B cell (primary cell): ENCODE measurements at regions not wholly inside any gene's neighbourhood (a gene's known extent, or its start where the extent isn't known, plus 50 kb on each side); places are given as distances from the start of the nearest gene placed in this dataset.

Source experiments
- ATAC-seq: fragments of 200-7000 bp; cut with Tn5 transposase; one replicate; pipeline ENCODE4 v1.10.0; 2021; ENCODE audit warnings: low read depth, mild to moderate bottlenecking, moderate number of reproducible peaks, moderate library complexity
- CTCF ChIA-PET: fragments of 350-600 bp; sonication (Branson Sonifier 250); formaldehyde crosslinking; loops from one replicate; lab custom pipeline; 2021; ENCODE audit warnings: antibody characterized with exemption, inconsistent platforms; lab: Charles Lee
- POLR2A ChIA-PET: fragments of 350-600 bp; sonication (Branson Sonifier 250); formaldehyde crosslinking; loops from one replicate; lab custom pipeline; 2021; ENCODE audit warnings: antibody characterized with exemption; lab: Charles Lee
- DNase-seq: peaks from one replicate; pipeline ENCODE4 v3.0.0; 2013
- H2AFZ ChIP-seq: 2 replicates; pipeline ENCODE4 v1.6.1; 2012; ENCODE audit warnings: mild to moderate bottlenecking, low read depth, low read length; ENCODE audit not compliant: insufficient read depth, poor library complexity, severe bottlenecking
- H3K27ac ChIP-seq, 2 donors: 1 replicate in 1 of 2; 2 replicates in 1 of 2; pipeline ENCODE4 v1.5.1; 2012 to 2013; ENCODE audit warnings: low read length in 2 of 2, mild to moderate bottlenecking in 2 of 2, moderate library complexity in 1 of 2
- H3K27me3 ChIP-seq, 4 experiments: fragments of 200-600 bp in 1 of 4; sonication (generic) in 1 of 4; replicated peaks in 1 of 4; 1 replicate in 2 of 4; 2 replicates in 2 of 4; pipeline versions ENCODE4 v1.6.1 to v1.7.0; 2013 to 2016; ENCODE audit warnings: low read length in 3 of 4, mild to moderate bottlenecking in 2 of 4, mixed read lengths in 1 of 4, moderate library complexity in 1 of 4; ENCODE audit not compliant: insufficient read depth in 4 of 4, control insufficient read depth in 3 of 4; ENCODE audit errors: control extremely low read depth in 1 of 4
- H3K36me3 ChIP-seq, 2 experiments: replicated peaks in 1 of 2; 1 replicate in 1 of 2; 2 replicates in 1 of 2; pipeline versions ENCODE4 v1.6.1 to v1.7.1; 2013; ENCODE audit warnings: low read length in 1 of 2; ENCODE audit not compliant: insufficient read depth in 2 of 2, control insufficient read depth in 1 of 2; ENCODE audit errors: control extremely low read depth in 1 of 2, extremely low read depth in 1 of 2
- H3K4me1 ChIP-seq, 2 donors: fragments of 200-600 bp in 1 of 2; sonication (generic) in 1 of 2; 1 replicate in 1 of 2; 2 replicates in 1 of 2; pipeline versions ENCODE4 v1.5.1 to v1.6.1; 2013 to 2017; ENCODE audit warnings: low read length in 2 of 2; ENCODE audit not compliant: control insufficient read depth in 2 of 2, insufficient read depth in 2 of 2
- H3K4me2 ChIP-seq: replicated peaks from 2 replicates; pipeline ENCODE3; 2012; ENCODE audit warnings: mild to moderate bottlenecking, low read depth, low read length; ENCODE audit not compliant: poor library complexity, severe bottlenecking
- H3K4me3 ChIP-seq, 5 experiments: fragments of 200-600 bp in 1 of 5; sonication (generic) in 1 of 5; 1 replicate in 3 of 5; 2 replicates in 2 of 5; pipeline versions ENCODE4 v1.5.1 to v1.7.0; 2011 to 2016; ENCODE audit warnings: low read length in 4 of 5, mild to moderate bottlenecking in 4 of 5, low read depth in 2 of 5, control low read depth in 1 of 5, moderate library complexity in 1 of 5; ENCODE audit not compliant: insufficient read depth in 1 of 5; ENCODE audit errors: control extremely low read depth in 1 of 5, extremely low read depth in 1 of 5
- H3K79me2 ChIP-seq: fragments of 200-600 bp; sonication (generic); one replicate; pipeline ENCODE4 v1.6.0; 2016; ENCODE audit warnings: low read length; ENCODE audit not compliant: control insufficient read depth, insufficient read depth
- H3K9ac ChIP-seq: fragments of 200-600 bp; sonication (generic); 2 replicates; pipeline ENCODE4 v1.6.1; 2017; ENCODE audit warnings: mild to moderate bottlenecking, low read length, moderate library complexity
- H3K9me3 ChIP-seq, 3 donors: one replicate each; pipeline versions ENCODE4 v1.6.1 to v1.7.1; 2013; ENCODE audit warnings: low read length in 2 of 3; ENCODE audit not compliant: control insufficient read depth in 2 of 3, insufficient read depth in 1 of 3; ENCODE audit errors: control extremely low read depth in 1 of 3
- H4K20me1 ChIP-seq: 2 replicates; pipeline ENCODE4 v1.6.0; 2012; ENCODE audit warnings: mild to moderate bottlenecking, low read length; ENCODE audit not compliant: insufficient read depth, control insufficient read depth, poor library complexity, severe bottlenecking
- H3K27ac Mint-ChIP-seq: one replicate; pipeline ENCODE4 v1.8.0; 2021; ENCODE audit warnings: mixed read lengths
- H3K27me3 Mint-ChIP-seq: one replicate; pipeline ENCODE4 v1.8.0; 2021; ENCODE audit warnings: mixed read lengths
- H3K4me1 Mint-ChIP-seq: one replicate; pipeline ENCODE4 v1.8.0; 2021; ENCODE audit warnings: mixed read lengths
- H3K4me3 Mint-ChIP-seq: one replicate; pipeline ENCODE4 v1.8.0; 2021; ENCODE audit warnings: mixed read lengths
- H3K9me3 Mint-ChIP-seq: one replicate; pipeline ENCODE4 v1.8.0; 2022; ENCODE audit warnings: mixed read lengths; ENCODE audit not compliant: insufficient read depth
- CTCF ChIP-seq: fragments of 200-600 bp; IDR thresholded peaks from one replicate; pipeline ENCODE4 v1.8.0; 2022; ENCODE audit warnings: antibody characterized with exemption, mild to moderate bottlenecking
- EZH2 ChIP-seq: IDR thresholded peaks from 2 replicates; pipeline ENCODE4 v1.6.1; 2012; ENCODE audit warnings: borderline replicate concordance, low read depth, mild to moderate bottlenecking, moderate library complexity, low read length; ENCODE audit not compliant: insufficient read depth, poor library complexity, severe bottlenecking
- WGBS: methylation state at CpG from one replicate; pipeline ENCODE4 v1.1.5; 2013; ENCODE audit warnings: missing lambda C conversion rate; ENCODE audit not compliant: insufficient coverage; 5-methylcytosine and 5-hydroxymethylcytosine counted together
- intact Hi-C: fragments of 100-400 bp; cut with micrococcal nuclease; formaldehyde crosslinking; loops from one replicate; pipeline ENCODE4 v1.10.0; 2022

DNA sequence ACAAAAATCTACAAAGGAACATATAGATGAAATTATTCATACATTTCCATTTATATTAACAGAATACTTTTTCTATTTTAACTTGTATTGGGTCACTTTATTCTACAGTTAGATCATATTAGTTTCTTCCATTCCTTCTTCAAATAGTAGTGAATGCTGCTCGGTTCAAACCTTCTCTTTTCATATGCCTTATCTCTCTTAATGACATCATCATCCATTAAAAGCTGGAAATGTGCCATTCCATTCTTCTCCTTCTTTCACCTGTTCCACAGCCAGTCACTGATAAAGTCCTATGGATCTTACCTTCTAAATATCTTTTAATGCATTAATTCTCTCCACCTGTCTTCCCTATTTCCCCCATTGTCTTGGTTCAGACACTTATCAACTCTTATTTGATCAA lies 358.0 kb upstream of the POU1F1 start:
- WGBS = no CpG with 5 or more reads among the region's 1 CpG
- Histone ChIP-seq H3K9ac (no peak overlapping the region), H2AFZ (no peak overlapping the region), H3K4me3 (no peak overlapping the region), H3K4me1 (no peaks in the 10 kb centered on the region), H3K27me3 (no peaks in the 10 kb centered on the region), H4K20me1 (no peaks in the 10 kb centered on the region), H3K4me2 (no peak overlapping the region), H3K27ac (no peak overlapping the region), H3K36me3 (no peaks in the 10 kb centered on the region), H3K79me2 (no peaks in the 10 kb centered on the region), H3K9me3 (peaks cover 0 to 4% (median 0%) of the 10 kb centered on the region in 3 donors)
- TF ChIP-seq CTCF (no peak), EZH2 (no peak)
- no peak for DNase-seq
- Mint-ChIP-seq H3K9me3 (no peaks in the 10 kb centered on the region), H3K27me3 (no peaks in the 10 kb centered on the region), H3K4me1 (no peaks in the 10 kb centered on the region), H3K4me3 (no peak overlapping the region), H3K27ac (no peak overlapping the region)
- ChIA-PET CTCF (no interaction called here), POLR2A (no interaction called here)
- no peak for ATAC-seq
- intact Hi-C loops = no loop called here

- H3K27ac ChIP-seq = no peak overlapping the region
- ChIA-PET POLR2A (no interaction called here), CTCF (no interaction called here)
- no peak for ATAC-seq
- no peaks in the 10 kb centered on the region for H4K20me1 ChIP-seq
- H3K9me3 Mint-ChIP-seq = no peaks in the 10 kb centered on the region
- no peaks in the 10 kb centered on the region for H3K4me1 Mint-ChIP-seq
- peaks cover 0 to 4% (median 0%) of the 10 kb centered on the region in 3 donors for H3K9me3 ChIP-seq
- no peak overlapping the region for H3K9ac ChIP-seq
- intact Hi-C loops = no loop called here
- no peak for DNase-seq
- H3K4me3 ChIP-seq = no peak overlapping the region
- no peak overlapping the region for H3K4me3 Mint-ChIP-seq
- WGBS = 88% methylated on average over 4 of the region's 4 CpGs
- H3K27me3 Mint-ChIP-seq = no peaks in the 10 kb centered on the region
- H3K27me3 ChIP-seq = no peaks in the 10 kb centered on the region
- no peaks in the 10 kb centered on the region for H3K4me1 ChIP-seq
- no peak overlapping the region for H3K27ac Mint-ChIP-seq
- TF ChIP-seq CTCF = no peak
- no peak for TF ChIP-seq EZH2
- no peaks in the 10 kb centered on the region for H3K79me2 ChIP-seq
- no peak overlapping the region for H3K4me2 ChIP-seq
- no peaks in the 10 kb centered on the region for H3K36me3 ChIP-seq
- no peak overlapping the region for H2AFZ ChIP-seq
These were observed 350.9 kb upstream of the POU1F1 start for GRCh38 chr3:87627316-87627715.
